Suprapubic skin (tissue), 4 donors: ENCODE measurements at regions not wholly inside any gene's neighbourhood (a gene's known extent, or its start where the extent isn't known, plus 50 kb on each side); places are given as distances from the start of the nearest gene placed in this dataset.

Experiments
- DNase-seq, 2 donors: peaks; one replicate each; pipeline ENCODE4 v3.0.0-alpha.2; 2019; ENCODE audit warnings: low spot score in 2 of 2
- H3K27ac ChIP-seq: fragments of 200-600 bp; sonication (generic); one replicate; pipeline ENCODE4 v1.5.1; 2019
- H3K27me3 ChIP-seq: fragments of 200-600 bp; sonication (generic); one replicate; pipeline ENCODE4 v1.5.1; 2019
- H3K36me3 ChIP-seq: fragments of 200-600 bp; sonication (generic); one replicate; pipeline ENCODE4 v1.5.1; 2019
- H3K4me1 ChIP-seq: fragments of 200-600 bp; sonication (generic); one replicate; pipeline ENCODE4 v1.5.1; 2019
- H3K4me3 ChIP-seq: fragments of 200-600 bp; sonication (generic); one replicate; pipeline ENCODE4 v1.5.1; 2019; ENCODE audit warnings: mild to moderate bottlenecking
- H3K9me3 ChIP-seq: fragments of 200-600 bp; sonication (generic); one replicate; pipeline ENCODE4 v1.5.1; 2019
- CTCF ChIP-seq, 2 donors: fragments of 200-600 bp in 1 of 2; fragments of 450-650 bp in 1 of 2; sonication (generic) in 1 of 2; IDR thresholded peaks; one replicate each; pipeline ENCODE4 v1.5.1; 2016 to 2019; ENCODE audit warnings: antibody characterized with exemption in 2 of 2, mild to moderate bottlenecking in 1 of 2, moderate library complexity in 1 of 2
- EP300 ChIP-seq: sonication (generic); formaldehyde crosslinking; IDR thresholded peaks from one replicate; pipeline ENCODE4 v1.6.1; 2017; ENCODE audit warnings: antibody characterized with exemption
- POLR2A ChIP-seq, 2 donors: fragments of 450-650 bp; IDR thresholded peaks; one replicate each; pipeline ENCODE4 v1.6.1; 2017; ENCODE audit warnings: antibody characterized with exemption in 2 of 2, mild to moderate bottlenecking in 2 of 2, moderate library complexity in 2 of 2
- POLR2AphosphoS5 ChIP-seq, 3 donors: sonication (generic); formaldehyde crosslinking; IDR thresholded peaks; one replicate each; pipeline ENCODE4 v1.6.1; 2017; ENCODE audit warnings: antibody characterized with exemption in 3 of 3
- WGBS: methylation state at CpG from one replicate; pipeline ENCODE4 v1.1.5; 2018; 5-methylcytosine and 5-hydroxymethylcytosine counted together

- TF ChIP-seq CTCF (IDR thresholded peaks at IDR 0.05) (no peak), EP300 (no peak), POLR2A (IDR thresholded peaks at IDR 0.05) (no peak), POLR2AphosphoS5 (IDR thresholded peaks at IDR 0.05) (no peak)
- 78% methylated on average over 2 of the region's 2 CpGs for WGBS
- DNase-seq, result no peak
These were observed 69.8 kb upstream of the WAC start for GRCh38 chr10:28463141-28463540.

DNA sequence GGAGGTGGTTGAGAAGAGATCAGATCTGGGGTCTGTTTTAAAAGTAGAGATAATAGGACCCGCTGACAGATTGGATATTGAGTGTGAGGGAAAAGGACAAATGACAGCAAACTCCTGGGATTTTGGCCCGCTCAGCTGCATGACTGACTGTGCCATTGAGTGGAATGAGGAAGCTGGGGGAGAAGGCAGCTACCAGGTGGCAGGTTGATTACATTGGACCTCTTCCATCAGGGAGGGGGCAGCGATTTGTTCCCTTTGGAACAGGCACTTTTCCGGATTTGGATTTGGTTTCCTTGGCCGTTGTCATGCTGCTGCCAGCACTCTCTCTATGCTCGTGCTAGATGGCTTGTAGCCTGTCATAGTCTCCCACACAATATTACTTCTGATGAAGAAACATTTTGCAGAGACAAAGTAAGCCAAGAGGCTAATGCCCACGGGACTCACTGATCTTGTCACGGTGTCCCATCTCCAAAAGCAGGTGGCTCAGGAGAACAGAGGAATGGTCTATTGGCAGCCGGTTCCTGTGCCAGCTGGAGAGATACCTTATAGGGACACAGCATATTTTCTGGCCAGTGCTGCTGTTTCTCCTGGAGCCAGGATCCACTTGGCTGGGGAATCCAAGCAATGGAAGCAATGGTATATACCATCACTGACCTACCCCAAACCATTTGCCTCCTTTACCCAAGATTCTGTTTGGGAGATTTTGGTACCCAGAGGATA lies 69.1 kb upstream of the WAC start:
- no peaks in the 10 kb centered on the region for H3K4me1 ChIP-seq
- no peaks in the 10 kb centered on the region for H3K36me3 ChIP-seq
- no peak for DNase-seq
- H3K9me3 ChIP-seq, result no peaks in the 10 kb centered on the region
- no peak overlapping the region for H3K4me3 ChIP-seq
- TF ChIP-seq POLR2AphosphoS5 (IDR thresholded peaks at IDR 0.05), result no peak
- TF ChIP-seq EP300, result no peak
- TF ChIP-seq POLR2A (IDR thresholded peaks at IDR 0.05), result no peak
- TF ChIP-seq CTCF (IDR thresholded peaks at IDR 0.05), result no peak
- 60% methylated on average over 8 of the region's 9 CpGs for WGBS
- H3K27ac ChIP-seq, result no peak overlapping the region
- H3K27me3 ChIP-seq, result no peaks in the 10 kb centered on the region

More at GRCh38 chr10:28463141-28463540, 69.8 kb upstream of the WAC start:
- no peak overlapping the region for H3K27ac ChIP-seq
- H3K4me1 ChIP-seq, result no peaks in the 10 kb centered on the region
- H3K9me3 ChIP-seq, result no peaks in the 10 kb centered on the region
- no peaks in the 10 kb centered on the region for H3K27me3 ChIP-seq
- no peak overlapping the region for H3K4me3 ChIP-seq
- no peaks in the 10 kb centered on the region for H3K36me3 ChIP-seq

DNA sequence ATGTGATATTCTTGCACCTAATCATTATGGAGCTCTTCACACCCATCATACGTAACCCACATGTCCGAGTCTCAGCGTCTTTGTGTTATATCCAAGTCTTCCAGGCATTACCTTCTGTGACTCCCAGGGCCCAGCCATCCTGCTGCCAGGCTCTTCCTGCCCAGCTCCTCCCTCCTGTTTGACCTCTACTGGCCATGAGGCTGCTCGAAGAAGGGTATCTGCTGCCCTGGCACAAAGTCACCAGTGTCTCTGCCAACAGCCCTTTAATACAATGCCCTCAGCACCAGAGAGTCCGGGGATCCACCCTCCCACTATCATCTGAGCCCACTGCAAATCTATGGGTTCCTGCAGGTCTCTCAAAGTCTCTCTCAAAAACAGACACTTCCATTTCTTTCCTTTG lies 65.3 kb upstream of the WAC start:
- Histone ChIP-seq H3K9me3 (no peaks in the 10 kb centered on the region), H3K4me3 (no peak overlapping the region), H3K27ac (no peak overlapping the region), H3K36me3 (no peaks in the 10 kb centered on the region), H3K4me1 (no peaks in the 10 kb centered on the region), H3K27me3 (no peaks in the 10 kb centered on the region)
- WGBS, result 91% methylated on average over 5 of the region's 5 CpGs
- no peak for TF ChIP-seq POLR2A (IDR thresholded peaks at IDR 0.05)
- no peak for TF ChIP-seq CTCF (IDR thresholded peaks at IDR 0.05)
- TF ChIP-seq POLR2AphosphoS5 (IDR thresholded peaks at IDR 0.05), result no peak
- no peak for TF ChIP-seq EP300
- DNase-seq, result no peak

GRCh38 chr10:28468707-28469483 lies 64.0 kb upstream of the WAC start:
- H3K27me3 ChIP-seq, result no peaks in the 10 kb centered on the region
- H3K9me3 ChIP-seq, result no peaks in the 10 kb centered on the region
- no peak for DNase-seq
- H3K4me1 ChIP-seq, result no peaks in the 10 kb centered on the region
- H3K27ac ChIP-seq, result no peak overlapping the region
- no peaks in the 10 kb centered on the region for H3K36me3 ChIP-seq
- 74% methylated on average over 10 of the region's 10 CpGs for WGBS
- TF ChIP-seq POLR2A (IDR thresholded peaks at IDR 0.05) (no peak), POLR2AphosphoS5 (IDR thresholded peaks at IDR 0.05) (no peak), CTCF (IDR thresholded peaks at IDR 0.05) (no peak), EP300 (no peak)
- H3K4me3 ChIP-seq, result no peak overlapping the region

GRCh38 chr10:28470873-28471651 lies 61.9 kb upstream of the WAC start:
- Histone ChIP-seq H3K4me1 (no peaks in the 10 kb centered on the region), H3K9me3 (no peaks in the 10 kb centered on the region), H3K4me3 (no peak overlapping the region), H3K27ac (no peak overlapping the region), H3K27me3 (no peaks in the 10 kb centered on the region), H3K36me3 (no peaks in the 10 kb centered on the region)
- DNase-seq, result no peak
- no peak for TF ChIP-seq POLR2AphosphoS5 (IDR thresholded peaks at IDR 0.05)
- no peak for TF ChIP-seq POLR2A (IDR thresholded peaks at IDR 0.05)
- TF ChIP-seq EP300, result no peak
- no peak for TF ChIP-seq CTCF (IDR thresholded peaks at IDR 0.05)
- WGBS, result 62% methylated on average over 12 of the region's 12 CpGs
